HG02943 (cell line): ENCODE measurements at regions not wholly inside any gene's neighbourhood (a gene's known extent, or its start where the extent isn't known, plus 50 kb on each side); places are given as distances from the start of the nearest gene placed in this dataset.

Experiments used
- ATAC-seq: cut with Tn5 transposase; IDR thresholded peaks from one replicate; pipeline ENCODE4 v1.9.1; 2021; ENCODE audit warnings: mild to moderate bottlenecking, low read depth, moderate library complexity; ENCODE audit not compliant: unreplicated experiment

GRCh38 chr6:91534614-91535013, 947.7 kb upstream of the MAP3K7 start:
- ATAC-seq: no peak

- no peak for ATAC-seq
Measured at GRCh38 chr6:91523511-91523910, 936.6 kb upstream of the MAP3K7 start.

DNA sequence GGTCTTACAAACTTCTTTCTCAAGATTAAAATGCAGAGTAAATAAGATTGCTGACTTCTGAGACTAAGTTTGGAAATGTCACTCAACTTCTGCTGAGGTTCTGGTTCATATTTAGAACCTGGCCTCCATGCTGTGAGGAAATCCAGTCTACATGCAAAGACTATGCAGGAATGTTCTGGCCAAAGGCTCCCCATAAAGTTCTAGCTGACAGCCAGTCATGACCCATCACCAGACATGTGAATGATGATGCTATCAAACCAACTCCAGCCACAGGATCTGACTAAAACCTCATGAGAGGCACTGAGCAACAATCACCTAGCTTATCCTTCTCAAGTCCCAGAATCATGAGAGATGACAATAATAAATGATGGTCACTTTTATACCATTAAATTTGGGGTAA, 935.1 kb upstream of the MAP3K7 start:
- no peak for ATAC-seq

GRCh38 chr6:91509711-91510110, 922.8 kb upstream of the MAP3K7 start:
- ATAC-seq: no peak

DNA sequence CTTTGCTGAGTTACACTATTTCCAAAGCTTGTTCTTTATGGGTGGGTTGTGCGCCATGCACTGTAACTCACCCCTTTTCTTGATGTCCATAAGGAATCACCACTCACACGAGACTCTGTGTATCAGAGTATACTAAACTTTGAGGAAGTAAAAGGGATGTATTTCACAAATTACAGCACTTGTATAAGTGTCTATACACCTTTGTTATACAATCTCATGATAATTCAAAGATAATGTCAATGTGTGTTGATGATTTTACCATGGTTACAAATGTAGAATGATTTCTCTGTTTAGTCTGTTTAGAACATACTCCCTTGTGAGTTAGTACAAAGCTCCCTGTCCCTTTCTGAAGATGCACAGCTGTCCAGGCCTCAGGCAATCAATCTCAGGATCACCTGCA, 922.2 kb upstream of the MAP3K7 start:
- no peak for ATAC-seq

- ATAC-seq: no peak
Measured at GRCh38 chr6:91506509-91506908, 919.6 kb upstream of the MAP3K7 start.

- no peak for ATAC-seq
Measured at GRCh38 chr6:91505199-91505598, 918.3 kb upstream of the MAP3K7 start.

- no peak for ATAC-seq
Measured at GRCh38 chr6:91501930-91502329, 915.1 kb upstream of the MAP3K7 start.

GRCh38 chr6:91500689-91501303, 913.9 kb upstream of the MAP3K7 start:
- ATAC-seq: no peak

DNA sequence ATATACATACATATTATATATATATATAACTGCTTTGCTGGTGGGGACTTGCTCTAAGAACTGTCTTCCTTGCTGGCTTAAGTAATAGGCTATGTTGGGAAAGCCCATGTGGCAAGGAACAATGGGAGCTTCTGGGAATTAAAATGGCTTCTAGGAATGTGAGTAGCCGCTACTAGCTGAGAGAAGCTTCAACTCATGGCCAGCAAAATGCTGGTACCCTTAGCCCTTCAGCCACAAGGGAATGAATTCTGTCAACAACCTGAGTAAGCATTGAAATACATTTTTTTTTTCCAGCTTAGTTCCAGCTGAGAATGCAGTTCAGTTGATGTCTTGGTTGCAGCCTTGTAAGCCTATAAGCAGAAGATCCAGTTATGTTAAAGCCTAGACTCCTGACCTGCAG, 911.7 kb upstream of the MAP3K7 start:
- no peak for ATAC-seq

- no peak for ATAC-seq
Measured at GRCh38 chr6:91497770-91498169, 910.9 kb upstream of the MAP3K7 start.

GRCh38 chr6:91490671-91491301, 903.9 kb upstream of the MAP3K7 start:
- ATAC-seq: no peak

DNA sequence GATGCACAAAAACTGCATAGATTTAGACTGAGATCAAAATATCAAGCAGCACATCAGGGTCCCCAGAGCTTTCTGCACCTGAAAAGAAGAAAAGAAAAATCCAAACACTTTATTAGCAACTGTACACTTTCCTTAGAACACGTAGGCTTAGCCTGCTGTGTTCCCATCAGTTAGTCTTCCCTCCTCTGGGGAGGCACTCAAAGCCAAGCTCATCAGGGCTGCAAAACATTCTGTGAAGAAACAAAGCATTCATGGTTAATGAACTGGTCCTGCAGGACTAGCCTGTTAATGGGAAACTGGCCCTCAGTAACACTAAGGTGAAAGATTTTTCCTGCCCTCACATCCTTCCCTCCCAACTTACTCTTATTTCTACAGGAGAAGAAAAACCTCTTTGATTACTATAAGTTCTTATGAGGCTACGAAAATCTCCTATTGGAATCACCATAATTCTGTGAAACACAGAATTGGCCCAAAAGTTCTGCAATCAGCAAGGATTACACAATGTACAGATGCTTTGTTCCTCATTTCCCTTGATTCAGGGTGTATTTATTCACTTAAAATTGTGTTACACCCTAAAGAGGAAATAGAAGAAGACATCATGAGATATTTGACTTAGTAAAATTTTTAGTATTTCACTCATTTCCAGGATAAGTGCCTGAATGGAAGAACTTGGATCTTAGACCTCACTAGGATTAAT, 901.0 kb upstream of the MAP3K7 start:
- no peak for ATAC-seq

DNA sequence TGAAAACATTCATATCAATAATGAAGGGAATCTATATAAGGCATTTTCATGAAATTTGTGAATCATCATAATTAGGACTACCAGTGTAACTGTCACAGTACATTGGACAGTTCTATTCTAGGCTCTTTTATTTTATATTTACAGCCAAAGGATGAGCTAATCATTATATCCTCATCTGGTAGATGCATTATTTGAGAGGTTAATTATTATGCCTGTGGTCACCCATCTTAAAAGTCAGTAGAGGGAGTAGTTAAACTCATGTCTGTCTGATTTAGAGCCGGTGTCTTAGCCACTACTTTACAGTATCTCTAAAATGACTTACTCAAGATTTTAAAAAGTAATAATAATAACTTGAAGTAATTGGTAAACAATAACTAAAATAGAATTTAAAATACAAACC, 899.3 kb upstream of the MAP3K7 start:
- ATAC-seq: peak; percentile 43

- ATAC-seq: no peak
Measured at GRCh38 chr6:91485047-91485446, 898.2 kb upstream of the MAP3K7 start.

DNA sequence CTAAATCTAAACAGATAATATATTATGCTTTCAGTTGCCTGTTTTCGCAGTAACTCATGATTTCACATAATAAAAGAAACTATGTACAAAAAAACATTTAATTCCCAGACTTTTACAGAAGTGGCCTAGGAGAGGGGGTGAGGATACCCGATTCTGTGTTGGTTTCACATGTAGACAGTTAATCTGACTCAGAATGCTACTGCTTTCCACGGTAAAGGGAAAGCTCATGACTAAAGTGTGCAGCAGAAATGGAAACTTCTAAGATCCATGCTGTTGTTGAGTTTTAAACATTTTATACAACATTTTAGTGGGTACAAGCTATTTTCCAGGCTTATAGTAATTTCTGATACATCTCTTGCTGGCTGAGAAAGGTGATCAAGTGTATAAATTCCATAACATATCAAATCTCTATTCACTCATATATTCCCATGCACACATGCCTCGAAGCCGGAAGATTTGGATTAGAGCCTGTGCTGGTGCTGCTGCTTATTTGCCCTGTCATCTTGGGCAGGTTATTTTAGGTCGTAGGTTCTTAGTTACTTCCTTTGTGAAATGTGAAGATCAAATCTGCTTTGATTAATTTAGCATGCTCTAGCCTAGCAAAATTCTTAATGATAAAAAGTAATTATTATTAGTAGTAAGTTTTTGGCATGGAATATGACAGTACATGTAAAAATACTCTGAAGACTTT, 896.7 kb upstream of the MAP3K7 start:
- no peak for ATAC-seq

DNA sequence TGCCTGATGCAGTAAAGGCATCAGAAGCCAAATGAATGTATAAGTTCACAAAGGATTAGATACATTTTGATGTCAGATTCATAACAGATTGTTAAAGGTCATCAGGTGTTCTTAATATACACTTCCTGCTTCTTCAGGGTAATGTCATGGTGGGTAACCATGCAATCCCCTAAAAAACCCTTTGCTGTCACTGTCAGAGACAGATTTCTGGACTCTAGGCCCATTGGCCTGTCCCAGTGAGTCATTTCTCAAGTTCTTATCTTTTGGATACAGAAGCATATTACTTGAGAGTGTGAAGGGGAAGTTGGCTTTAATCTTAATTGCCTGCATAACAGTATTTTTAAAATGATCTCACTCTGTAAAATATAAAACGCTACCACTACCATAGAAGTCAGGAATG, 895.6 kb upstream of the MAP3K7 start:
- peak; percentile 66 for ATAC-seq

DNA sequence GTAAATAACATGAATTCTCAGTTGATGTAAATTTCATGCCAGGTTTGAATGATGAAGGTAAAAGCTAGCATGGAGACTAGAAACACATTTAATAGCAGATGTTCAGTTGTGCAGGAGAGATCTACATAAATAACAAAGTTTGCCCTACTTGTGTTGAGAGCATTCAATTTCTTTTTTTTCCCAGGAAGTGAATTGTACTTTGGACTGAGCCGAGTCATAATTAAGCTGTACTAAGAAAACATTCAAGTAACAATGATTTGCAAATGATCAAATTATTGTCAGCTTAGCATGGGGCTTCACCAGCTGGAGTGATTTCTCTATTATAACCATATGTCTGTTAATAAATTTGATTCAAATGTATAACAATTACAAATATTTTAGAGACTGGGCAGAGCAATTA, 893.5 kb upstream of the MAP3K7 start:
- ATAC-seq: no peak

DNA sequence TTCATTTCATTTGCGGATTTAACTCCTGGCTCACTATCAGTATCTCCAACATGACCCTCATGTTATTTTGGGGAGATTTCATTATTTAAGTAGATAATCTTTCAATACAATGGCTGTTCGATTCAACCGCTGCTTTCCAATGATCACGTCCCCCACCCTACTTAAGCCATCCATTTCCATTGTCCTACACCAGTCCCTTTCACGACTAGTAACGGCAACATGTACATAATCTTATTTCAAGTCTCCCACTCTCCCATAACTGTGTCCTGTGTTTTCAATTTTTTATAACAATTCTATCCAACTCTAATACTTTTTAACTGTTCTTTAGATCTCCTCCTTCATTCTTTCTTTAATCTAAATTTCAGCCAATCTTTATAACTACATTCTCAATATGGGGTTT, 890.8 kb upstream of the MAP3K7 start:
- no peak for ATAC-seq

DNA sequence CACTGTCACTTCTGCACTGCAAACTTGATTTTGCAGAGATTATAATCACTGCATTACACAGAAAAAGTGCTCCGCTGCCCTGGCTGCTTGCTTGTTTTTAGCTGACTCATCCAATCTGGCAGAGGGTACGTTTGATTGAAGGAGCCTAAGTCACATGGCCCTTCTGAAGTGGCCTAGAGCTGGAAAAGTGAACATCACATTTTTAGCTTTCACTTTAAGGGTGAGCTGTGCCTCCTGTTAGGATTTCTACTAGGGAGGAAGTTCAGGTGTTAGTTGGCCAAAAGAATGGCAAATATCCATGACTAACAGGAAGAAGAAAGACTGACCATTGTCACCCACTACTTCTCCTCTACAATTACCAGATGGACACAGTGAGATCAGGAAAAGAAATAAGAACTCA, 889.1 kb upstream of the MAP3K7 start:
- ATAC-seq: peak; percentile 55

DNA sequence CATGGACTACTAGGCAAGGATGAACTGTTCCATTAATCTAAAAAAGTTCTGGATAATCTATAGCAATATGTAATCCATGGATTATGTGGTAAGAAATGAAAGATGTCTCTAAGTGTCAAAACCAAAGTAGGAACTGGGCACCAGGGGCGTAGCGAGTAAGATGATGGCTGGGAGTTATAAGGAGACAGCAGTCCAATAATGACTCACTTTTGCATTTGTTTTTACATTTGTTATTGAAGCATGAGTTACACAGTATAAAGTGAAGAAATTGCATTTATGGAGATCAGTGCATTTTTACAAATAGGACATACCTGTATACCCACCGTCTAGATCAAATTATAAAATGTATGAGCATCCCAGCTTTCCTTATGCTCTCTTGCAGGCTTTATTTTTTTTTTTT, 878.5 kb upstream of the MAP3K7 start:
- no peak for ATAC-seq
